Activated T-helper 1 cell treated with anti-CD3 and anti-CD28 coated beads, Interleukin-12 subunit alpha, Interleukin-12 subunit beta, Interleukin-2, Interleukin-4 antibody, amounts not matched to agents 30 ng/mL and 10 ng/mL and 1 ng/mL, durations not matched to agents 14 hours and 24 hours and 36 hours (primary cell): ENCODE measurements at regions not wholly inside any gene's neighbourhood (a gene's known extent, or its start where the extent isn't known, plus 50 kb on each side); places are given as distances from the start of the nearest gene placed in this dataset.
"Not testable (repeated sequence)": the region's sequence is repeated elsewhere in the genome, so short reads cannot be mapped to it uniquely, and the experiment has no call there.

Experiments
- DNase-seq: peaks from one replicate; pipeline ENCODE4 v3.0.0; 2021; ENCODE audit warnings: low spot score
- H3K27ac Mint-ChIP-seq: one replicate; pipeline ENCODE4 v1.8.0; 2021; ENCODE audit warnings: mild to moderate bottlenecking, mixed read lengths
- H3K27me3 Mint-ChIP-seq: one replicate; pipeline ENCODE4 v1.8.0; 2022; ENCODE audit warnings: mild to moderate bottlenecking, moderate library complexity, mixed read lengths; ENCODE audit not compliant: insufficient read depth
- H3K36me3 Mint-ChIP-seq: one replicate; pipeline ENCODE4 v1.8.0; 2021; ENCODE audit warnings: low read depth, mixed read lengths
- H3K4me1 Mint-ChIP-seq: one replicate; pipeline ENCODE4 v1.8.0; 2021; ENCODE audit warnings: low read depth, mixed read lengths
- H3K4me3 Mint-ChIP-seq: one replicate; pipeline ENCODE4 v1.8.0; 2021; ENCODE audit warnings: mild to moderate bottlenecking, moderate library complexity, mixed read lengths
- H3K9me3 Mint-ChIP-seq: one replicate; pipeline ENCODE4 v1.8.0; 2021; ENCODE audit warnings: mixed read lengths
- intact Hi-C: fragments of 100-400 bp; cut with micrococcal nuclease; formaldehyde crosslinking; loops from one replicate; pipeline ENCODE4 v1.15.1; 2024

- DNase-seq, result no peak
- H3K27me3 Mint-ChIP-seq, result no peaks in the 10 kb centered on the region
- no peak overlapping the region for H3K4me3 Mint-ChIP-seq
- H3K27ac Mint-ChIP-seq, result no peak overlapping the region
- no peaks in the 10 kb centered on the region for H3K36me3 Mint-ChIP-seq
- no peaks in the 10 kb centered on the region for H3K4me1 Mint-ChIP-seq
- intact Hi-C loops, result no loop called here
- peaks cover 6% of the 10 kb centered on the region for H3K9me3 Mint-ChIP-seq
Measured at GRCh38 chr6:80434691-80435350, 328.4 kb downstream of the BCKDHB start.

GRCh38 chr6:80433673-80434025 is 327.2 kb downstream of the BCKDHB start:
- Mint-ChIP-seq H3K36me3 (no peaks in the 10 kb centered on the region), H3K27ac (no peak overlapping the region), H3K4me3 (no peak overlapping the region), H3K27me3 (no peaks in the 10 kb centered on the region), H3K9me3 (peaks cover 6% of the 10 kb centered on the region), H3K4me1 (no peaks in the 10 kb centered on the region)
- intact Hi-C loops, result no loop called here
- DNase-seq, result no peak

DNA sequence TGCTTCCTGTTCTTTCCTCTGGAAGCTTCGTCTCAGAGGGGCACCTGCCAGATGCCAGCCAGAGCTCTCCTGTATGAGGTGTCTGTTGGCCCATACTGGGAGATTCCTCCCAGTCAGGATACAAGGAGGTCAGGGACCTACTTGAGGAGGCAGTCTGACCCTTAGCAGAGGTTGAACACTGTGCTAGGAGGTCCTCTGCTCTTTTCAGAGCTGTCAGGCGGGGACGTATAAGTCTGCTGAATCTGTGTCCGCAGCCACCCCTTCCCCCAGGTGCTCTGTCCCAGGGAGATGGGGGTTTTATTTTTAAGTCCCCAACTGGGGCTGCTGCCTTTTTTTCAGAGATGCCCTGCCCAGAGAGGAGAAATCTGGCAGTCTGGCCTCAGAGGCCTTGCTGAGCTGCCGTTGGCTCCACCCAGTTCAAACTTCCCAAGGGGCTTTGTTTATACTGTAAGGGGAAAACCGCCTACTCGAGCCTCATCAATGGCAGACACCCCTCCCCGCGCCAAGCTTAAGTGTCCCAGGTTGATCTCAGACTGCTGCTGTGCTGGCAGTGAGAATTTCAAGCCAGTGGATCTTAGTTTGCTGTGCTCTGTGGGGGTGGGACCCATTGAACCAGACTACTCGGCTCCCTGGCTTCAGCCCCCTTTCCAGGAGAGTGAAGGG is 326.7 kb downstream of the BCKDHB start:
- intact Hi-C loops, result no loop called here
- Mint-ChIP-seq H3K27ac (no peak overlapping the region), H3K9me3 (peaks cover 6% of the 10 kb centered on the region), H3K27me3 (no peaks in the 10 kb centered on the region), H3K4me3 (no peak overlapping the region), H3K4me1 (no peaks in the 10 kb centered on the region), H3K36me3 (no peaks in the 10 kb centered on the region)
- no peak for DNase-seq

DNA sequence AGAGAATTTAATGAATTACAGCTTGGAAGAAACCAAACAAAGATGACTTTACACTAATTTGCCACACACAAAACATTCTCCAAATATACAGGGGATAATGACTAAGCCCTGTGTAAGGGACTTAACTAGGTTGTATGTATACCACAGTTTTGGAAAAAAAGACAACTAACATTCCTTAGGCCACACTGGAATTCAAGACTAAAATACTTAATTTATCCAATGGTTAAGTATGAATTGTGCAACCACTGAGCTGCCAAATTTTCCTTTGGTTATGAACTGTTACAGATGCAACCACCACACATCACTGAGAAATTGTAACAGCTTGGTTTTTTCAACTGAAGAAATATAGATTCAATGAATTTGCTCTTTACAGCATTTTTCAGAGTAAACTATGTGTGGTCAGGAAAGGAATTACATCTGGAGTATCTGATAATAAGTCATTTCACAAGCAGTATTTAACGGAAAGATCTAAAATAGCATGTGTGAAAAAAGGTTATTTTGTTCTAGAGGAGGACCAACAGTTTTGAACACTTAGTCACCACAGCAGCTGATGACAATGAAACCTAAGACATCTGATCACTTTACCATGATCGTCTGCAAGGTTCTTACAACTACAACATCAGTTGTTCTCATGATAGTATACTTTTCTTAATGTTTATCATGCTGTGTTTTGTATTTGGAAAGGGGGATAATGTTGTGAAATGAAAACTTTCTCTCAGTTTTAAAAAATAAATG is 318.8 kb downstream of the BCKDHB start:
- intact Hi-C loops, result no loop called here
- no peak for DNase-seq
- H3K36me3 Mint-ChIP-seq, result no peaks in the 10 kb centered on the region
- no peaks in the 10 kb centered on the region for H3K27me3 Mint-ChIP-seq
- peaks cover 37% of the 10 kb centered on the region for H3K9me3 Mint-ChIP-seq
- H3K4me1 Mint-ChIP-seq, result no peaks in the 10 kb centered on the region
- H3K4me3 Mint-ChIP-seq, result no peak overlapping the region
- no peak overlapping the region for H3K27ac Mint-ChIP-seq

DNA sequence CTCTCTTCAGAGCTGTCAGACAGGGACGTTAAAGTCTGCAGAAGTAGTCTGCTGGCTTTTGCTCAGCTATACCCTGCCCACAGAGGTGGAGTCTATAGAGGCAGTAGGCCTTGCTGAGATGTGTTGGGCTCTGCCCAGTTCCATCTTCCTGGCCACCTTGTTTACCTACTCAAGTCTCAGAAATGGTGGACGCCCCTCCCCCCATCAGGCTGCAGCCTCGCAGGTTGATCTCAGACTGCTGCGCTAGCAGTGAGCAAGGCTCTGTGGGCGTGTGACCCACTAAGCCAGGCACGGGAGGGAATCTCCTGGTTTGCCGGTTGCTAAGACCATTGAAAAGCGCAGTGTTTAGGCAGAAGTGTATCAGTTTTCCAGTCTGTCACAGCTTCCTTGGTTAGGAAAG is 305.0 kb downstream of the BCKDHB start:
- Mint-ChIP-seq H3K4me1 (no peaks in the 10 kb centered on the region), H3K36me3 (no peaks in the 10 kb centered on the region), H3K4me3 (no peak overlapping the region), H3K27me3 (no peaks in the 10 kb centered on the region), H3K27ac (no peak overlapping the region), H3K9me3 (peaks cover 15% of the 10 kb centered on the region)
- DNase-seq, result no peak
- intact Hi-C loops, result no loop called here

- H3K9me3 Mint-ChIP-seq, intact Hi-C loops, DNase-seq, H3K4me1 Mint-ChIP-seq, H3K4me3 Mint-ChIP-seq, H3K27ac Mint-ChIP-seq, H3K36me3 Mint-ChIP-seq, H3K27me3 Mint-ChIP-seq: not testable (repeated sequence)
Measured at GRCh38 chr6:80407976-80408375, 301.5 kb downstream of the BCKDHB start.

- intact Hi-C loops, result no loop called here
- DNase-seq, result no peak
- no peaks in the 10 kb centered on the region for H3K9me3 Mint-ChIP-seq
- no peaks in the 10 kb centered on the region for H3K36me3 Mint-ChIP-seq
- H3K27me3 Mint-ChIP-seq, result no peaks in the 10 kb centered on the region
- H3K4me3 Mint-ChIP-seq, result no peak overlapping the region
- H3K27ac Mint-ChIP-seq, result no peak overlapping the region
- H3K4me1 Mint-ChIP-seq, result no peaks in the 10 kb centered on the region
Measured at GRCh38 chr6:80404889-80405288, 298.4 kb downstream of the BCKDHB start.

- Mint-ChIP-seq H3K36me3 (no peaks in the 10 kb centered on the region), H3K9me3 (no peaks in the 10 kb centered on the region), H3K27me3 (no peaks in the 10 kb centered on the region), H3K4me3 (no peak overlapping the region), H3K27ac (no peak overlapping the region), H3K4me1 (no peaks in the 10 kb centered on the region)
- no peak for DNase-seq
- intact Hi-C loops, result no loop called here
Measured at GRCh38 chr6:80403365-80403764, 296.9 kb downstream of the BCKDHB start.

GRCh38 chr6:80402266-80402665 is 295.8 kb downstream of the BCKDHB start:
- Mint-ChIP-seq H3K9me3 (no peaks in the 10 kb centered on the region), H3K4me1 (no peaks in the 10 kb centered on the region), H3K4me3 (no peak overlapping the region), H3K36me3 (no peaks in the 10 kb centered on the region), H3K27me3 (no peaks in the 10 kb centered on the region), H3K27ac (no peak overlapping the region)
- intact Hi-C loops, result no loop called here
- no peak for DNase-seq
